Neural progenitor cell (in vitro differentiated cells): ENCODE measurements at regions not wholly inside any gene's neighbourhood (a gene's known extent, or its start where the extent isn't known, plus 50 kb on each side); places are given as distances from the start of the nearest gene placed in this dataset.

ENCODE experiments used
- CTCF ChIP-seq: fragments of 200-600 bp; sonication (generic); IDR thresholded peaks from 2 replicates; pipeline ENCODE4 v1.5.1; 2017; ENCODE audit warnings: antibody characterized with exemption, mild to moderate bottlenecking
- EZH2 ChIP-seq: fragments of 200-600 bp; sonication (generic); IDR thresholded peaks from 2 replicates; pipeline ENCODE4 v1.6.1; 2017; ENCODE audit warnings: antibody characterized with exemption, mild to moderate bottlenecking, moderate library complexity
- EZH2phosphoT487 ChIP-seq: fragments of 200-600 bp; sonication (generic); IDR thresholded peaks from 2 replicates; pipeline ENCODE4 v1.6.1; 2017; ENCODE audit warnings: antibody characterized with exemption

GRCh38 chr1:14138135-14138506, 438.1 kb downstream of the PRDM2 start:
- TF ChIP-seq CTCF = no peak
- no peak for TF ChIP-seq EZH2
- no peak for TF ChIP-seq EZH2phosphoT487
